ENCODE measurements at regions not wholly inside any gene's neighbourhood (a gene's known extent, or its start where the extent isn't known, plus 50 kb on each side); places are given as distances from the start of the nearest gene placed in this dataset.
"Not testable (repeated sequence)": the region's sequence is repeated elsewhere in the genome, so short reads cannot be mapped to it uniquely, and the experiment has no call there.

DNA sequence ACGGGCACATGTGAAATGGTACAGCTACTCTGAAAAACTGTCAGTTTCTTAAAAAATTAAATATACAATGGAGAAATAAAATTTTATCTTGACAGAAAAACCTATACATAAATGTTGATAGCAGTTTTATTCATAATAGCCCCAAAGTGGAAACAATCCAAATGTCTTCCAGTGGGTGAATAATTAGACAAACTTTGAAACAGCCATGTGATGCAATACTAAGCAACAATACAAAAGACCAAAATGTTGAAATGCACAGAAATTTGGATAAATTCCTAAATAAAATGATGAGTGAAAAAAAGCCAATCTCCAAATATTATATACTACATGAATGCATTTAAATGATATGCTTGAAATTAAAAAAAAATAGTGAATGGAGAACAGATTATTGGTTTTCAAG lies 523.1 kb downstream of the HTR1B start:
- DNase-seq (ENCODE audit: low read depth in 2 of 2) = peak; percentile 42 to 68
- no peak for TF ChIP-seq CTCF (IDR thresholded peaks at IDR 0.05; ENCODE audit: low read depth, low read length)
- no peak overlapping the region for H3K4me3 ChIP-seq (replicated peaks in 1 of 2; ENCODE audit: low read depth in 2 of 2, low read length in 2 of 2)

DNA sequence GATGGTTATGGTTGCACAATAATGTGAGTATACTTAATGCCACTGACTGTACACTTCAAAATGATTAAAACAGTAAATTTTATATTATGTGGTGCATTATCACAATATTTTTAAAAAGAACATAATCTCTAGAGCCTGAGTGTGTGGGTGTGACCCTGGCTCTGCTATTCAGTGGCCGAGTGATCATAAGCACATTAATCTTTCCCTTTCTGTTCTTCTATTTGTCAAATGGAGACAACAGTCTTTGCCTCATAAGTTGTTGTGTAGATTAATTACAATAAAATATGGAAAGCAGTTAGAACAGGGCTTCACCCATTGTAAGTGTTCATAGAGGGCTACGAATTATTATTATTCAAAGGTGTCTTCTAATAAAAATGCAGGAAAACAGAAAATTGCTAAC lies 548.6 kb downstream of the HTR1B start:
- H3K4me3 ChIP-seq (replicated peaks in 1 of 2; ENCODE audit: low read depth in 2 of 2, low read length in 2 of 2) = no peak overlapping the region
- DNase-seq (ENCODE audit: low read depth in 2 of 2) = no peak
- TF ChIP-seq CTCF (IDR thresholded peaks at IDR 0.05; ENCODE audit: low read depth, low read length) = no peak

DNA sequence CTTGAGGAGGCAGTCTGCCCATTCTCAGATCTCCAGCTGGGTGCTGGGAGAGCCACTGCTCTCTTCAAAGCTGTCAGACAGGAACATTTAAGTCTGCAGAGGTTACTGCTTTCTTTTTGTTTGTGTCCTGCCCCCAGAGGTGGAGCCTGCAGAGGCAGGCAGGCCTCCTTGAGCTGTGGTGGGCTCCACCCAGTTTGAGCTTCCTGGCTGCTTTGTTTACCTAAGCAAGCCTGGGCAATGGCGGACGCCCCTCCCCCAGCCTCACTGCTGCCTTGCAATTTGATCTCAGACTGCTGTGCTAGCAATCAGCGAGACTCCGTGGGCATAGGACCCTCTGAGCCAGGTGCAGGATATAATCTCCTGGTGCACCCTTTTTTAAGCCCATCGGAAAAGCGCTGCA lies 557.8 kb downstream of the HTR1B start:
- not testable (repeated sequence) for DNase-seq (ENCODE audit: low read depth in 2 of 2); H3K4me3 ChIP-seq (replicated peaks in 1 of 2; ENCODE audit: low read depth in 2 of 2, low read length in 2 of 2)

- no peak overlapping the region for H3K4me3 ChIP-seq (replicated peaks in 1 of 2; ENCODE audit: low read depth in 2 of 2, low read length in 2 of 2)
- DNase-seq (ENCODE audit: low read depth in 2 of 2) = no peak
- no peak for TF ChIP-seq CTCF (IDR thresholded peaks at IDR 0.05; ENCODE audit: low read depth, low read length)
Observed at GRCh38 chr6:76892542-76892941, 570.7 kb downstream of the HTR1B start.

DNA sequence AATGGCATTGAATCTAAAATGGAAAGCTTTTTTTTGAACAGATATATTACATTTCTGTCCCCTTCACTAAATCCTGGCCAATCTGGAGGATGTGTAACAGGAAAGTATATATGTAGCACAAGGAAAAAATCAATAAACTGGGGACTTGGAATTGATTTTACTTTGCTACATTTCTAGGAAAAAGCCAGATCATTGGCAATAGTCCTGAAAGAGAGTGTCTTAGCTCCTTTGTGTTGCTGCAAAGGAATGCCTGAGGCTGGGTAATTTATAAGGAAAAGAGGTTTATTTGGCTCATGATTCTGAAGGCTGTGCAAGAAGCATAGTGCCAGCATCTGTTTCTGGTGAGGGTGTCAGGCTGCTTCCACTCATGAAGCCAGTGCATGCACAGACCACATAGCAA lies 574.9 kb downstream of the HTR1B start:
- no peak for DNase-seq (ENCODE audit: low read depth in 2 of 2)
- H3K4me3 ChIP-seq (replicated peaks in 1 of 2; ENCODE audit: low read depth in 2 of 2, low read length in 2 of 2) = no peak overlapping the region
- TF ChIP-seq CTCF (IDR thresholded peaks at IDR 0.05; ENCODE audit: low read depth, low read length) = no peak

GRCh38 chr6:76886900-76887299 lies 576.4 kb downstream of the HTR1B start:
- TF ChIP-seq CTCF (IDR thresholded peaks at IDR 0.05; ENCODE audit: low read depth, low read length) = no peak
- no peak for DNase-seq (ENCODE audit: low read depth in 2 of 2)
- no peak overlapping the region for H3K4me3 ChIP-seq (replicated peaks in 1 of 2; ENCODE audit: low read depth in 2 of 2, low read length in 2 of 2)

DNA sequence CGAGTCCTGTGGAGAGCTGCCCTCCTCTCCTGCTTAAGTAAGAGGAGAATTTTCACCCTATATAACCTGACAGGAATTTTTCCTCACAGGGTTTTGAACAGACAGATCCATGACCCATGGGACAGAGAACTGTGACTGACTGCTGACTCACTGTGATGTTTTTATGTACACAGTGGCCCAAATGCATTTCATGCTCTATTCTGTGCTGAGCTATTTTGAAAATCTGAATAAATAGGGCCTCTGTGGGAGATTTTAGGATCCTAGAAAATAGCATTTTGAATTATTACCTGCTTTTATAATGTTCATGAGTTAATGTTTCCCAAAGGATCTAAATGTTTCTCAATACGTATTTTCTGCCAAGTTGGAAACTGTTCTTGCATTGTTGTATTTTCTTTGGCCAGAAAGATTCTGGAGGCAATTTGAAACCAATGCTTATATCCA lies 577.4 kb downstream of the HTR1B start:
- no peak for TF ChIP-seq CTCF (IDR thresholded peaks at IDR 0.05; ENCODE audit: low read depth, low read length)
- DNase-seq (ENCODE audit: low read depth in 2 of 2) = peak; percentile 51 to 81
- H3K4me3 ChIP-seq (replicated peaks in 1 of 2; ENCODE audit: low read depth in 2 of 2, low read length in 2 of 2) = no peak overlapping the region

All from cardiac fibroblast (primary cell).